Esophagus squamous epithelium (tissue), 4 donors: ENCODE measurements at regions not wholly inside any gene's neighbourhood (a gene's known extent, or its start where the extent isn't known, plus 50 kb on each side); places are given as distances from the start of the nearest gene placed in this dataset.

Experiments
- CTCF ChIP-seq, 6 experiments: fragments of 450-650 bp in 4 of 6; fragments of 200-600 bp in 2 of 6; sonication (generic) in 2 of 6; IDR thresholded peaks; one replicate each; pipeline ENCODE4 v1.5.1; 2016 to 2019; ENCODE audit warnings: antibody characterized with exemption in 6 of 6, mild to moderate bottlenecking in 4 of 6, moderate library complexity in 4 of 6
- POLR2A ChIP-seq, 4 donors: fragments of 450-650 bp; IDR thresholded peaks; one replicate each; pipeline ENCODE4 v1.6.1; 2017; ENCODE audit warnings: antibody characterized with exemption in 4 of 4, mild to moderate bottlenecking in 4 of 4, moderate library complexity in 3 of 4

GRCh38 chr5:36360307-36360706 lies 58.6 kb upstream of the RANBP3L start:
- TF ChIP-seq POLR2A (IDR thresholded peaks at IDR 0.05) (no peak), CTCF (IDR thresholded peaks at IDR 0.05) (no peak)
